ENCODE measurements at regions not wholly inside any gene's neighbourhood (a gene's known extent, or its start where the extent isn't known, plus 50 kb on each side); places are given as distances from the start of the nearest gene placed in this dataset.
"Not testable (repeated sequence)": the region's sequence is repeated elsewhere in the genome, so short reads cannot be mapped to it uniquely, and the experiment has no call there.

- intact Hi-C loops (cut with micrococcal nuclease): no loop called here
- ChIA-PET POLR2A (no interaction called here), RAD21 (ENCODE audit: low non-redundant PET in 1 of 2, low total read pairs in 2 of 2, uncharacterized antibody in 2 of 2, unreplicated experiment in 2 of 2) (no interaction called here), CTCF (no interaction called here)
- DNase-seq (ENCODE audit: low read depth, low spot score): no peak
- ATAC-seq: peak; percentile 48; the same call in 1 of the 2 replicates
- H3K9me2 ChIP-seq (ENCODE audit: insufficient read depth): no peaks in the 10 kb centered on the region
- no peaks in the 10 kb centered on the region for H3K9me3 ChIP-seq (ENCODE audit: control insufficient read depth in 1 of 2, insufficient read depth in 1 of 2, low read depth in 1 of 2, low read length in 2 of 2)
- H2AFZ ChIP-seq (ENCODE audit: low read depth, low read length, poor library complexity, severe bottlenecking): no peak overlapping the region
- H3K27ac ChIP-seq (ENCODE audit: low read depth, low read length): no peak overlapping the region
- H3K36me3 ChIP-seq (ENCODE audit: control insufficient read depth in 1 of 2, insufficient read depth in 2 of 2, low read length in 2 of 2): no peaks in the 10 kb centered on the region
- H3K9ac ChIP-seq (ENCODE audit: low read length): no peak overlapping the region
- H3K4me1 ChIP-seq (ENCODE audit: control insufficient read depth in 1 of 2, insufficient read depth in 2 of 2, low read length in 2 of 2): peaks cover 0 to 9% of the 10 kb centered on the region in 2 experiments; a peak in 2 of 4 replicates
- no peak overlapping the region for H3K4me2 ChIP-seq (ENCODE audit: low read length)
- H3K79me2 ChIP-seq (ENCODE audit: insufficient read depth, low read length): no peaks in the 10 kb centered on the region
- H3K27me3 ChIP-seq (ENCODE audit: insufficient read depth, low read length): no peaks in the 10 kb centered on the region
- H3K4me3 ChIP-seq (replicated peaks in 1 of 2; ENCODE audit: low read depth in 1 of 2, low read length in 2 of 2): no peak overlapping the region
- no TSS peak for BruUV-seq (replicated peaks)
- H4K20me1 ChIP-seq (ENCODE audit: insufficient read depth): no peaks in the 10 kb centered on the region
- TF ChIP-seq JUND (IDR thresholded peaks at IDR 0.05): no peak
These were observed 57.5 kb upstream of the SORCS2 start for GRCh38 chr4:7134737-7135388.

- H3K27ac ChIP-seq (ENCODE audit: low read depth, low read length); H3K9ac ChIP-seq (ENCODE audit: low read length); DNase-seq (ENCODE audit: low read depth, low spot score); ATAC-seq; H3K4me3 ChIP-seq (replicated peaks in 1 of 2; ENCODE audit: low read depth in 1 of 2, low read length in 2 of 2); H3K4me2 ChIP-seq (ENCODE audit: low read length); H3K9me3 ChIP-seq (ENCODE audit: control insufficient read depth in 1 of 2, insufficient read depth in 1 of 2, low read depth in 1 of 2, low read length in 2 of 2); H2AFZ ChIP-seq (ENCODE audit: low read depth, low read length, poor library complexity, severe bottlenecking); H3K36me3 ChIP-seq (ENCODE audit: control insufficient read depth in 1 of 2, insufficient read depth in 2 of 2, low read length in 2 of 2); BruUV-seq (replicated peaks); H3K9me2 ChIP-seq (ENCODE audit: insufficient read depth); H3K4me1 ChIP-seq (ENCODE audit: control insufficient read depth in 1 of 2, insufficient read depth in 2 of 2, low read length in 2 of 2); RAD21 ChIA-PET (ENCODE audit: low non-redundant PET in 1 of 2, low total read pairs in 2 of 2, uncharacterized antibody in 2 of 2, unreplicated experiment in 2 of 2); H3K79me2 ChIP-seq (ENCODE audit: insufficient read depth, low read length); H3K27me3 ChIP-seq (ENCODE audit: insufficient read depth, low read length); POLR2A ChIA-PET; H4K20me1 ChIP-seq (ENCODE audit: insufficient read depth); intact Hi-C loops (cut with micrococcal nuclease): not testable (repeated sequence)
- CTCF ChIA-PET: interaction anchor here (0.6 kb wide), 1 partner anchor 855 kb away, joined by 3 read pairs; no protein-coding TSS in a partner anchor
- TF ChIP-seq CTCF (IDR thresholded peaks at IDR 0.05 in 2 of 3, conservative IDR thresholded peaks at IDR 0.05 in 1 of 3; ENCODE audit: borderline replicate concordance in 1 of 3, insufficient read depth in 1 of 3, low read depth in 2 of 3, low read length in 2 of 3): 0 out of 6 replicates have a peak, but pooled peaks of 1 of the 3 experiments have one; percentile 11
These were observed 58.3 kb upstream of the SORCS2 start for GRCh38 chr4:7133818-7134650.

Measured in HCT116 (cell line).